HG02840 (cell line): ENCODE measurements at regions not wholly inside any gene's neighbourhood (a gene's known extent, or its start where the extent isn't known, plus 50 kb on each side); places are given as distances from the start of the nearest gene placed in this dataset.
"Not testable (repeated sequence)": the region's sequence is repeated elsewhere in the genome, so short reads cannot be mapped to it uniquely, and the experiment has no call there.

Source experiments
- ATAC-seq: cut with Tn5 transposase; IDR thresholded peaks from one replicate; pipeline ENCODE4 v1.9.1; 2021; ENCODE audit warnings: mild to moderate bottlenecking, moderate library complexity, moderate number of reproducible peaks; ENCODE audit not compliant: unreplicated experiment, low FRiP score

DNA sequence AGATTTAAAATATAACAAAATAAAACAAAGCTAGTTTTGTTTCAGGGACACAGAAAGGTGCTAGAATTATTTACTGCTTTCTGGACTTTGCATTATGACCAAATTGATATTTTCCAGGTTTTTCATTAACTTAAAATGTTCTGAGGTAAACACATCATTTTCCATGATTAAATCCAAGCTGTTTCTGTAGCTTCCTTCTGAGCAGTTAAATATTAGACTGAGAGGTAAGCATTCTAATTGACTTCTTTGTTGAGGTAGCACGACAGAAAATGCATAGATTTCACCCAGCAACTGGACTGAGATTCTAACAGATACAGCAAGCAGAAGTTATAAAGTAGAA lies 98.3 kb downstream of the BMP4 start:
- no peak for ATAC-seq

DNA sequence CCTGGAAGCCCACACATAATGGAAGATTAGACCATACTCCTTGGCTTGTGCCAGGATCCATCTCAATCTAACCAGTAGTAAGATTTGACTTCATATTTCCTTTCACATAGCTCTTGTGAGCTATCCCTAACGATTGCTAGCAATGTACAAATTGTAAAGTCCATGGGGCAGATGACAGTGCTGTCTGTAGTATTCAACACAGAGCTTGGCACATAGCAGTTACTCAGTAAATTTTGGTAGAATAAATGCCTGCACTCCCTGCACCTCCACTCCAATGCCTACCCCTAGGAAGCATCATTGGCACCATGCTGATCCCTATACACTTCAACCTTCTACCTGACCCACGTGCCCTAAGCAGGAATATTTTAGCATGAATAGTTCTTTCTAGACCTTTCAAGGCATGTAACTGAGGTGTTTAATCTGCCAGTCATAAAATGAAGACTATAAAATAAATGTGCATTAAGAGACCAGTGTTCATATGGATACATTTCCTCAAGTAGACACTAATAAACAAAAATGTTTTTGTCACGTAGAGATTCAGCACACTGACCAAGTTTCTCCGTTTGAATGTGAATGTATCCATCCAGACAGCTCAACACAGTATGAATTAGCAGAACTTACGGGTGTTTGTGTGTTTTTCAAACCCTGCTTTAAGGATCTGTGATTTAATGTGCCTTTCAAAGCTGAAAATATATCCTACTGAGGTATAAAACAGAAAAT lies 98.8 kb downstream of the BMP4 start:
- ATAC-seq = no peak

DNA sequence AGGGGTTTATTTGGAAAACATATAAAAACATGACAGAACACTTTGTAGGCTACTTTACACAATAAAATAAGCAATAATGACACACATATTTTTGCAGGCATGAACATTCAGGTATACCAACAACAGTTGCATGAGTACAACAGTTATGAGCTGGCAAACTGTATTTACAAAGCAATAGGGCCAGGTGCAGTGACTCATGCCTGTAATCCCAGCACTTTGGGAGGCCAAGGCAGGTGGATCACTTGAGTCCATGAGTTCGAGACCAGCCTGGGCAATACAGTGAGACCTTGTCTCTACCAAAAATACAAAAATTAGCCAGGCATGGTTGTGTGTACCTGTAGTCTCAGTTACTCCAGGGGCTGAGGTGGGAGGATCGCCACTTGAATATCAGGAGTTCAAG lies 101.1 kb downstream of the BMP4 start:
- ATAC-seq = no peak

DNA sequence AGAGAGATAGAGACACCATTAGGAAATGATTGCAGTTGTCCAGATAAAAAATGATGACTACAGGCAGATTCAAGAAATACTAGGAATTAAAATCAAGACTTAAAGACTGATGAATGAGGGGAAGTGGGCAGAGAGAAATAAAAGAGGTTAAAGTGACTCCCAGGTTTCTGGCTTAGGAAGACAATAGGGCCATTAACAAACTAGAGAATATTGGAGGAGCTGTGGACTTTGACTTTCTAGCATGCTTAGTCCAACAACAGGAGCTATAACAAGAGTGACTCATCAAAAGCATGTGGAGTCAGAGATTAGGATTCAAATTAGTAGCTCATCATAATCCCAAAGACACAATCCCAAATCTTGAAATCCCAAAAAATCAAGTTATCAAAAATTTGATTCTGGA lies 101.5 kb downstream of the BMP4 start:
- ATAC-seq = no peak

DNA sequence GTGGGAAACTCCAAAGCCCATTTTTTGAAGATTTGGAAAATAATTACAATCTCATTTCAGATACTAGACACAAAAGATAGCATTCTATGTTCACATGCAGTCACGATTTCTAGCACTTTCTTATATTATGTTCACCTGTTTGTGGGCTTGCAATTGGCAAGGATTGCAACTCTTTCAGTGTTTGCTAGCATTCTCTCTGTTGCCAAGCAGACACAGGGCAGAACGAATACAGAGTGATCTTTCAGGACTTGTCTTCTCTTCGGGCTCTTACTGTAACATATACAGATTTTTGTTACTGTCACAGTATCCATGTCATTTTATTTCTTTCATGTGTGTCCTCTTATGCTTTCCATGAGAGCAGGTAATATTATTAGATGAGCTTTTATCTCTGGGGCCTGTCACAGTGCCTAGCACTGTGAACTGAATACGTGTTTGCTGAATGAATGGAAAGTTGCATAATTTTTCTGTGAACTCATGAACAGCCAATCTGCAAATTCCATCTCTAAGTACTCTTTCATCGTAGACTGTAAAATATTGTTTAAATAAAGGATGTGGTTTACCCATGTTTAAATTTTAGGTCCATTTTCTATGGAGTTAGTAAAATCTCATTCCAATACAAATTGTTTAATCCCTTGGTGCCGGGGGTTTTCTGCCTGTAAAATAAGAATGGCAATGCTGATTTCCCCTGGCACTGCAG lies 105.1 kb downstream of the BMP4 start:
- ATAC-seq = no peak

DNA sequence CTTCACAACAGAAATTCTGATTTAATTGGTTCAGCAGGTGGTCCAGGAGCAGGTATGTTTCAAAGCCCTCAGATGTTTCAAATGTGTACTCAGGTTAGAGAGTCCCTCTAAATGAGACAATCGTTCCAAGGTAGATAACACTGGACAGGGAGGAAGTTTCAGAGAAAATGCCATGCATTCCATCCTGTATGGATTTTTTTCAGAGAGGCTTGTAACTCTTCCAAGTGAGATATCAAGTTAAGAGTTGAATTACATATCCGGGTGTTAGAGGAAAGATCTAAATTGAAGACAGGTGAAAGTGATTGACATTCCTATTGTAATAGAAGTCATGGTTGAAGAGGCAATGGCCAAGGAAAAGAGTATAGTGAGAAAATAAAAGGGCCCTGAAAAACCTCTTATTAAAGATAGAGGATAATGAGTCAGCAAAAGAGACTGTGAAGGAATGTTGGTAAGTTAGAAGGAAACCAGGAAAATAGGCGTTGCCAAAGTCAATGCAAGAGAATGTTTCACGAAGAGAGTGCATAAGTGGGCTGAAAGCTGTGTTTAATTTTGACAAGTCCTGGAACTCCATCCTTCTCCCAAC lies 105.8 kb downstream of the BMP4 start:
- no peak for ATAC-seq

DNA sequence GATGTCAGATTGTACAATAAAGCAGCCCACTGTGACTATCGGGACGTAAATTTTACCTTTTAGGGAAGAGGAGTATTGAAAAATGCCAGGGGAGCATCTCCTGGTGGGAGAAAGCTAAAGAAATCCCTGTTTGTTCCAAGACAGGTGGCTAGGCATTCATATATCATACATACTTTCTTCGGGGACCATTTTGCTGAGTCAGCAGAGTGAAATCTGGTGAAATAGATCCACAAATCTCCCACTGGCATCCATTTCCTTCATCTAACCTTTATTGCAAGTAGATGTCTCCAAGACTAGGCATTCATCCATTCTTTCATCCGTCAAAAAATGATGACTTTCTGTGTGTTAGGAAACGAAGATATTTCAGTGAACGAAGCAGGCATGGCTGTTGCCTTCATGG lies 107.1 kb downstream of the BMP4 start:
- ATAC-seq = no peak

DNA sequence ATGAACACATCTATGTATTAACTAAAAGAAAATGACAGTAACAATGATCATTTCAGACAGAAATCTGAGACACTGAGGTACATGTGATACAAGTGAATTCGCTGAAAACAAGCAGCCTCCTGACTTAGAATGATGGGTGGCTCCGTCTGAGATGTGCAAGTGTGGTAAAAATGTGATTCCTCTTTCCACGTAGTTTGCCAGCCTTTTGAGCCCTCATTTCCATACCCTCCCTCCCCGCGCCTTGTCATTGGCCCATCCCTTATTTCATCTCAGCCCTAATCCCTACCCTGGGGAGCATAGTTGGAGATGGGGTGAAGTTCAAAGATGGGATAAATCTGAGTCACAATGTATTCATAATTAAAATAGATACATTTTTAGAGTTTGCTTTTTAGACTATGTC lies 107.8 kb downstream of the BMP4 start:
- ATAC-seq = no peak

DNA sequence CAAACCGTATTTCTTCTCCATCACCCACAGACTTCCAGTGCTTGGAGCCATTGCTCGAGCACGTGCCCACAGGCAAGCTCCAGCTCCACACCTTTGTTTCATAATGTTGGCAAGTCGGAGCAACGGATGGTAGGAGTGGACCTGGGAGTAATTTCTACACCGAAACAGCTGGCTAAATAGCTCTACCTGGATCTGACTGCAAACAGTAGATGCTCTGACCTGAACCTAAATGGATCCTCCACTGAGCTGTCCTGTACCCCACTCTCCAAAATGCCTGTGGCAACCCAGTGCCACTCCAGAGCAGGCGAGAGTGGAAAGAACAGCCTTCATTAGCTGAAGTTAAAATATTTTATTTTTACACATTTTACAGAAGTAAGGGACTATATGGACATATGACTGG lies 108.7 kb downstream of the BMP4 start:
- ATAC-seq = no peak

DNA sequence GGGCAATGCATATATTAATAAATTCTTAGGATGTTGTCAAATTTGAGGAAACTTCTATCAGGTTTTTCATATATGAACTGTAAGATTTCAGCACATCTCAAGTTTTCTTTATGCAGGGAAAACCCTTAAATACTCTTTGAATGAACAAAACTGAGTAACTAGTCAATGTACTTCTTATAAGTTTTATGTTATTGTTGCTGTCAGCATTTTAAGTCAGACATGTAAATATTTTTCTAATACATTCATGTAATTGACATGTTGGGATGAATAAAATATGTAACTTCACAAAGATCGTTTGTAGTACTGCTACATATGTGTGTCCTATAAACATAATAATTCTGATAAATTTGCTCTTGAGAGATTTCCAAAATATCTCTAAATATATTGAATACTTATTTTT lies 109.6 kb downstream of the BMP4 start:
- ATAC-seq = no peak

DNA sequence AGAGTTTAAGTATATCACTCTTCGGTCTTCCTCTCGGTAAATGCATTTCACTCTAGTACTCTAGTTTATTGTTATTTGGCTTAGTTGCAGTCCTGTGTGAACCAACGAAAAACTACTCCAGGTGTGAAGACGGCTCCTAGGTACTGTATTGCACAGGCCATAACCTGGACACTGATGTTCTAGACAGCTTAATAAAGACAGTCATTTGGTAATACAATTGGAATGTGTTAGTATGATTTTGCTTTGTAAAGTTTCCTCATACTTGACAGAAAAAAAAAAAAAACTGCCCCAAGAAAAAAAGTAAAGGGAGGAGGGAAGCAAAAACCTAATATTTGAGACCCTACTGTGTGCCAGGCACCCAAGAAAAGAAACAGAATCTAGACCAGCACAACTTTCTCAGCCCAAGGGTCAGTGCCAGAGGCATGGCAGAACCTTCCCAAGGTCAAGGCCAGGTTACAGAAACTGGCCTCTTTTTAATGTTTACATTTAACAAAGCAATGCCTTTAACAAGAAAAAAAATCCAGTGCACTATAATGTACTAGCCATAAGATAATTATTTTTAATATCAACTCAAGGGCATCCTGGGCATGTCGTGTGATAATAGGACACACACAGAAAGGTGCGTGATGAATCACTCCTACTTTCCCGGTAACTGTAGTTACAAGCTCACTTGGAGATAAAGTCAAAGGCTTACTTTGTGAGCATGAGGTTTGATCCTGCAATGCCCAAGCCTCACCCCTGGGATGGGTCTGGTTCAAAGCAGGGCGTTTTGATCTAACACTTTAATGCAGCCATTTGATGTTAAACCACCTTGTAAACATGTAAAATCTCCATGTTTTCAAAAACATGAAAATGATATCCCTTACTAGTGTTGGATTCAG lies 110.6 kb downstream of the BMP4 start:
- ATAC-seq = no peak

DNA sequence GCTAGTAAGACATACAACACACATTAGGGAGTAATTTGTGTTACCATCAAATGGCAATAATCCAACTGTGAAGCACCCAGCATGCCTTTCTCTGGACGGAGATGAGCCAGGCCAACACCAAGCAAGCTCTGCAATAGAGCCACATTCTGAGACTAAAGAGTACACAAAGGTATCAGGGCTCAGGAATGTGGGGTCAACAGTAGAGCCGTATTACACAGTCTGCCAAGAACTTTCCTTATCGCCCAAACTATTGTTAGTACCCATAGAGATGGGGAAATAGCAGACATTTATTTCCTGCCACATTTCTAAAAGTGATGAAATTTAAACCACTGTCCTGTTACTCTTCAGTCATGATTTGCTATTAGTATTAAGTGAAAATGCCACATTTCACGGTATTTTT lies 113.7 kb downstream of the BMP4 start:
- no peak for ATAC-seq

DNA sequence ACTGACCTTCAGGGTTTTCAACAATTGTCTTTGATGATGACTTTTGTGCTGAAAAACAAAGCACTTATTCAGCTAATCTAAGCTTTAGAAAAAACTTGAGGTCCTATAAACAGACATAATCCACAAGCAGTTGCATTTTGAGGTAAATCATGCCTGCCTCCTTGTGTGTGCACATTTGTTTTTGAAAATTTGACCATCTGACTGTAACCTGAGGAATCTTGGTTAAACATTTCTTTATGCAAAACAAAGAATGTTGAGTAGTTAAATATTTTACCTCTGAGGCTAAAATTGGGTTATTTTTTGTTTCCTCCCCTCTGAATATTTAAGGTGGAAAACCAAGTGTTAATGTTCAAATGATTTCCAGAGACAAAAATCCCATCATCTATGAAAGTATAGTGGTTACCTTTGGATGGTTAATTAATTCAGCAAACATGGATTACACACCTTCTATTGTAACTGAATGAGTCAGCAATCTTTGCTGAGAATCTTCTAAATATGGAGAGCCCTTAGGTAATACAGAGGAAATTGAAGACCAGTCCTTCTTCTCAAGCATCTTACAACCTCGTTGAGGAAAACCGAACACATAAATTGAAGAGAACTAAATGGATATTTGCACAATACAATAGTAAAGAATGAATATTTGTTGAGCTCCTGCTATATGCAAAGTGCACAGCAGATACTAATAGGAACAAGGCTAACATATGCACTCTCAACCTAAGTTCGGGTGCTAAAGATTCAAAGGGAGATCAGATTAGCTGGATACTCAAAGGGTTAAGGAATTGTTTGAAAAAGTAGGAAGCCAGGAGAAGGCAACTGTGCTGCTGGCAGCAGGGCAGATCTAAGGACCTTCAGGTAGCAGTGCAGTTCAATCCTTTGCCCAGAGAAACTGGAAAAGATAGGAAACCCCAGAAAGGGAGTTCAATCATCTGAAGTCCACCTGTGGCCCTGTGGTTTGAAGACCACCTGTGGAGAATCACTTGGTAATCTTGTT lies 115.2 kb downstream of the BMP4 start:
- ATAC-seq = no peak

DNA sequence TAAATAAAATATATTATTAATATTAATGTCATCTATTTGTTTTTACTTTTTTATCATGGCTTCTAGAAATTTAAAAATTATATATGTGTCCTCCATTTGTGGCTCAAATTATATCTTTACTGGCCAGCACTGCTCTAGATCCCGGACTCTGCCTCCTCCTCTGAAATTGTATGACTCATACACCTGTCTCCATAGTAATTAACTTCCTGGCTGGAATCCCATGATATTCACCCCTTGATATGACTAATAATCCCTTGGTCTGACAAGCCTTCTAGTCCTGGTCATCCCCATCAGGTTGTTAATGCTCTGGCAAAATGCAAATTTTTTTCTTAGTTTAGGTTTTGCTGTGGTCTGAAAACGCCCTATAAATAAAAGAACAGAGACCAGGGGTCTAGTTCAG lies 116.2 kb downstream of the BMP4 start:
- ATAC-seq = no peak

DNA sequence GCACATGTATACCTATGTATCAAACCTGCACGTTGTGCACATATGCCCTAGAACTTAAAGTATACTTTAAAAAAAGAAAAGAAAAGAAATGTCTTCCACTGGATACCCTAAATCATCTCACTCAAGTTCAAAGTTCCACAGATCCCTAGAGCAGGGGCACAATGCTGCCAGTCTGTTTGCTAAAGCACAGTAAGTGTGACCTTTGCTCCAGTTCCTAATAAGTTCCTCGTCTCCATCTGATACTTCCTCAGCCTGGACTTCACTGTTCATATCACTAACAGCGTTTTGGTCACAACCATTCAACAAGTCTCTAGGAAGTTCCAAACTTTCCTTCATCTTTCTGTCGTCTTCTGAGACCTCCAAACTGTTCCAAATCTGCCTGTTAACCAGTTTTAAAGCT lies 118.3 kb downstream of the BMP4 start:
- no peak for ATAC-seq

DNA sequence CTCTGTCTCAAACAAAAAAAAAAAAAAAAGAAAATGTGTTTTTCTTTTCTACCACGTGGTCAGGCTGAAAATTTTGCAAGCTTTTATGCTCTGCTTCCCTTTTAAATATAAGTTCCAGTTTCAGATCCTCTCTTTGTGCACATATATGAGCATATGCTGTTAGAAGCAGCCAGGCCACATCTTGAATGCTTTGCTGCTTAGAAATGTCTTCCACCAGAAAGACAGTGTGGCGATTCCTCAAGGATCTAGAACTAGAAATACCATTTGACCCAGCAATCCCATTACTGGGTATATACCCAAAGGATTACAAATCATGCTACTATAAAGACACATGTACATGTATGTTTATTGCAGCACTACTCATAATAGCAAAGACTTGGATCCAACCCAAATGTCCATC lies 119.0 kb downstream of the BMP4 start:
- not testable (repeated sequence) for ATAC-seq

DNA sequence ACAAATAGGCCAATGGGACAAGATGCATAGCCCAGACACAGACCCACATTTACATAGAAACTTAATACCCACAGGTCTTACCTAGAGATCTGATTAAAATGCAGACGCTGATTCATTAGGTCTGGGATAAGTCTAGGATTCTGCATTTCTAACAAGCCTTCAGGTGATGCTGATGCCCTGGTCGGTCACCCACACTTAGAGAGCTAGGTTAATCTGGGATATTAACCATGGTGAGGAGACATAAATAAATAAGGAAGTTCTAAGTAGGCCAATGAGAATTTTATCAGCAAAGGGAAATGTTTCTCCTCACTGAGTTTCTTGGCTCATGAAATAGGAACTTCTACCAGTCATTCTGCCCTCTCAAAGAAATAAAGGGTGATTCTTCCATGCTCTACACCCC lies 120.1 kb downstream of the BMP4 start:
- no peak for ATAC-seq

DNA sequence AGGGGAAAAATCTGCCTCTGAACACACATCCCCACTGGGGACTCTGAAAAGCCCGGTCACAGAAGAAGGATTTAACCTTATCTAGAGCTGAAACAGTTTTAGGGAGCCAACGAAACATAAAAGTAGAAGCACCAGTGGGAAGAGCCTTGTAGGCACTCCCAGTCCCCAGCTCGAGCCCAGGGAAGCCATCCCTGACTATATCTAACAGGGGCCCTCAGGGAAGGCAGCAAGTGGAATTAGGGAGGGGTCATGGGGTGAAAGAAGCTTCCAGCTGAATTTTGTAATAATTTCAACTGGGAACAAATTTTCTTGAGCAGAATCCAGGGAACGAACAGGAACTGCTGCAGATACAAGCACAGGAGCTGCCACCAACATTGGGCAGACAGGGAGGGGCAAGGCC lies 127.8 kb downstream of the BMP4 start:
- no peak for ATAC-seq

DNA sequence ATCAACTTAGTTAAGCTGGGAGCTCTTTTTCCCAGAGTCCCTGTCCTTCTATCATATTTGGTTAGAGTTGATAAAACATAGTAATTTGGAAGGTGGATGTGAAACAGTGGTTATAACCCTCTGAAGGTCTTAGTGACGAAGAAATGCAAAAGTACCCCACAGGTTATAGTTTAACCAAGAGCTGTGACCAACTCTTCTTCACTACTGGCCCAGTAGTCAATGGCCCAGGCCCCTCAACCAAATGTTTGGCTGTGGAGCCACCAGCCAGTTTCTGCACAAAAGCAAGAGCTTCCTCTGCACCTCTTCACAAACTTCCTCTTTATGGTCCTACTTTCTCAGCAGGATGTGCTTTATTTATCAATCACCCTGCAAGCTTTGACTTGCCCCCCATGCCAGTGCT lies 132.6 kb downstream of the BMP4 start:
- no peak for ATAC-seq

DNA sequence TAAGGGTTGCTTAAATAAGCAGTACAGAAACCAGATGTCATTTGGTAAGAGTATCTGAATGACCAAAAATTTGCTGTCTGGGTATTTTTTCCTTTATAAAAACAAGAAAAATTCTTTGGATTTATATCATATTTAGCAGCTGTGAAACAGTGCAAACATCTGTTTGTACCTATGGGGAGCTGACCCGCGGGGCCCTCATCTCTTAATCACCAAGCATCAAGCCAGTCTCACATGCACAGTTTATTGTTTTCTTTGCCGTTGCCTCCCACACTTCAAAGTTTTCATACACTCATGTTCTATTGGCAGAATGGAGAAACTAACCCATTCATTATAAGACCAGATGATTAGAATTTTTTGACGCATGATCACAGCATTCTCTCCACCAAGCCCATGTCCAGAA lies 142.2 kb downstream of the BMP4 start:
- ATAC-seq = no peak
